Left cardiac atrium (tissue), 4 donors: ENCODE measurements at regions not wholly inside any gene's neighbourhood (a gene's known extent, or its start where the extent isn't known, plus 50 kb on each side); places are given as distances from the start of the nearest gene placed in this dataset.
"Not testable (repeated sequence)": the region's sequence is repeated elsewhere in the genome, so short reads cannot be mapped to it uniquely, and the experiment has no call there.

Experiments used
- ATAC-seq, 2 donors: fragments of 200-7000 bp; cut with Tn5 transposase; one replicate each; pipeline ENCODE4 v1.9.1; 2020; ENCODE audit warnings: mild to moderate bottlenecking in 2 of 2, moderate library complexity in 2 of 2
- DNase-seq: peaks from one replicate; pipeline ENCODE4 v3.0.0-alpha.2; 2020
- intact Hi-C, 2 donors: fragments of 100-400 bp; cut with DNase I; formaldehyde crosslinking; loops; one replicate each; pipeline versions ENCODE4 v1.14.1 to v1.15.1; 2022 to 2023
- donor health status: DM: no; HTN: yes; CAD: no.
- donor health status: DM: no; HTN: yes; CAD: no; lungs with severe emphysema.
- donor health status: DM: yes; HTN: yes; CAD: no.
- donor health status: Dilated cardiomyopathy.

DNA sequence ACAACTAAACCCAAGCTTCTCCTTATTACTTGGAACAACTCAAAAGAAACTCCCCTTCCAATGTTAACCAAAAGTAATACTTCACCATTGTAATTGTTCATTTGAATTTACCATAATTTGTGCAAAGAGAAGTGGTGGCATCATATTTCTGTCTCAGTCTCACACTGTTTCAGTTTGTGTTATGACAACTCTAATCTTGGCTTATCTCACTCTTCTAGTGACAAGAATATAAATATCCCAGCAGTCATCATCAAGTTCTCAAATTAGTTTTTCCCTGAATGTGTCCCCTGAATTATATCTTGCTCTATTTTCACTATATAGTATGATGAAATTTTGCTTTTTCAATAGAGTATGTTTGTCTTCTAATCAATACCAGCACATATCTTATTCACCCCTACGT lies 681.4 kb upstream of the PRR20A start:
- DNase-seq (no peak), ATAC-seq (peak; percentile 47 to 83)
- intact Hi-C loops: no loop called here

DNA sequence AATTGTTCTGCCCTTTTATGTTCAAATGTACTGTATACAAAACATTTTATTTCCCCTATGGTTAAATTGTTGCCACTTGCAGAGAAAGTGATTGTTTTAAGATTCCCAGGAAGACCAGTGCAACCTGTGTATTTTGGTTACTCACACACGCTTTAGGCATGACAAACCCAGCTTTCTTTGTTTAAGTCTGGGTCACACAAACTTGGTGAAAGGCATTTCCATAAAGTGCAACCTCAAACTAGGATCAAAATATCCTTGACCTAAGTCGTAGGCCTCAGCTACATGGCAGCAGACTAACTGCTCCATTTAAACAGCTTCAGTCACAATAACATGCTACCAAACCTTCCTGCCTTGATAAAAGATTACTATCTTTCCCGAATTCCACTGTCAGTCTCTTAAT lies 639.0 kb upstream of the PRR20A start:
- intact Hi-C loops: no loop called here
- DNase-seq (no peak), ATAC-seq (no peak)

DNA sequence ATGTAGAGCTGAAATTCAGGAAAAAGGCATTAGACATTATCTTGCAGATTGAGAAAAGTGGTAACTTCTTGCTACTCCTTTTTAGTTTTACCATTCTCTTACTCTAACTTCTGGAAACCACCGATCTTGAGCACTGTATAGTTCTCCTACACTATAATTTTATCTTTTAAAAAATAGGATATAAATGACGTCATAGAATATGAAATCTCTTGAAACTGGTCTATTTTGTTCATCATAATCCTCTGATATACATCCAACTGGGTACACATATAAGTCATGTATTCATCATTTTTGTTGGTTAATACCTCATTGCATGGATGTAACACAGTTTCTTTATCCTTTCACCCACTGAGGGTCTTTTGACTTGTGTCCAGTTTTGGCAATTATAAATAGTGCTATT lies 629.9 kb upstream of the PRR20A start:
- intact Hi-C loops: no loop called here
- ATAC-seq (no peak), DNase-seq (no peak)

DNA sequence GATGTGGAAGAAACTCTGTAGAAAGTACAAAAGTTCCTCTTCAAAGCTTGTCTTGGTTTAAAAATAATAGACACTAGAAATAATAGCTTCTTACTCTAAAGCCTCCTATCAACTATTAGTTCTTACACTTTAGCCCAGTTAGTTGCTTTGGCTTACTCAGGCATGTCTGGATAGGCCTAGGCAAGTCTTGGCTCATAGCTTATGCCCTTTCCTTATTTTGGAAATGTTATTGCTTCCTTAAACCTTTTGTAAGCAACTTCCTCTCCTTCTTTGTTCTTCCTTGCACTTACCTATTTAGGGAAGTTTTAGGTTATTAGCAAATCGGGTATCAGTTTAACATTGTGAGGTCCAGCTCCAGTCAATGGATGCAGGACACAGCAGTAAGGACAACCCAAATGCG lies 628.4 kb upstream of the PRR20A start:
- ATAC-seq, intact Hi-C loops, DNase-seq: not testable (repeated sequence)

DNA sequence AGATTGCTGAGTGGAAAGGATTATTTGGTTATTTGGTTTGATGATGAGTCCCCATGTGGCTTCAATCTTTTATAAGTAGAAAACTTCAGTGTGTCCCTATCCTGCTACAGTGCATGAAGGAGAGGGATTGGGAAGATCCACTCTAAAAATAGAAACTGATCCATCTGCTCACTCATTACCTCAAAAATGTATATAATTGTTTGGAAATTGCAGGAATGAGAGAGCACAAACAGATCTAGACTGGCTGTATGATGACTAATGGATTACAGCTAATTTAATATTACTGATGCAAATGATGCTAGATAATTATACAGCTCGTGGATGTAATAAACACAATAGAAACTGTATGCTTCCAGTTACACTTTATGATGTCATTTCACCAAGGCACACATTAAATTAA lies 625.3 kb upstream of the PRR20A start:
- intact Hi-C loops: no loop called here
- ATAC-seq: no peak

DNA sequence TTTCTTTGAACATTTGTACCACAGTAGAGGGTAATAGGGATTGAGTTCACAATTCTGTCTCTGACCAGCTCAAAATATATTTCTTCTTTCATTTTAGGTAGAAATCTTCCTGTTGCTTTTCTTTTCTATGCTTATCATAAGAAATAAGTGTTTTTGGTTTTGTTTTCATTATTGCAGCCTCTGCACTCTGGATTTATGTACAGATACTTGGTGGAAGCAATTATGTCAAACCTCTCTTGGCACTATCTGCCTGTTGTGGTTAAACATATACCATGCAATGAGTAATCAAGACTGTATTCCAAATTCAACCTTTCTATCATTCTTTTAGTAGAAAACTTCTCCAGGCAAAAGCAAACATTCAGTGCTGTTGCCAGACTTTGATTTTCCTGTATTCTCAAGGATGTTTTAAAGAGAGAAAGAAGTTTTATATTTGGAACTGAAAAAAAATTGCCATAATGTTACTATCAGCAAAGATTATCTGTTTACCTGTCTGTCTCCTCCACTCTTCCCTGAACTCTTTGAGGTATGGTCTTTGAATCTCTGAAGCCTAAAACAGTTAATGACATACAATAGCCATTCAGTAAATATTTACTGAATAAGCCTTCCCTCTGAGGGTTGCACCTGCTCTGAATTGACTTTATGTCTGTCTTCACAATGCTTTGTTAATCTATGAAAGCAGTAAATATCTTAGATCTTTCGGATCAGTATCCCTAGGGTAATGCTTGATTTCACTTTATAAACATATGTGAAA lies 612.5 kb upstream of the PRR20A start:
- ATAC-seq: no peak
- intact Hi-C loops: no loop called here
- no peak for DNase-seq

More for the DNA sequence above, 625.3 kb upstream of the PRR20A start:
- DNase-seq: no peak

DNA sequence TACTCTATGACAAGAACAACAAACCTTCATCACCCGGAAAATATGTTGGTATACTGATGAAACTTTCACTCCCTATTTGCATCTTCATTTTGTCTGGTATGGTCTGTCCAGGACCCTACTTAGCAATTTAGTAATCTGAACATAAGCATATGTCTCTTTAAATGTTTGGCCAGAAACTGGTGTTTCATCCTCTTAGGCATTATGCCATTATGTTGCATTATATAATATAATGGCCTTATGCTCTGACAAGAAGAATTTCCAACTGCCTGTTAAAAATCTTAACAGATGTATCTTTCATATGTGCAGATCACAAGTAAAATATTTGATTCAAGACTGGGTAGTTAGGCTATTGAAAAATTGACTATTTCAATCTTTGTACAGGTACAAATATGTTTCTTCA lies 610.6 kb upstream of the PRR20A start:
- DNase-seq (no peak), ATAC-seq (no peak)
- intact Hi-C loops: no loop called here

DNA sequence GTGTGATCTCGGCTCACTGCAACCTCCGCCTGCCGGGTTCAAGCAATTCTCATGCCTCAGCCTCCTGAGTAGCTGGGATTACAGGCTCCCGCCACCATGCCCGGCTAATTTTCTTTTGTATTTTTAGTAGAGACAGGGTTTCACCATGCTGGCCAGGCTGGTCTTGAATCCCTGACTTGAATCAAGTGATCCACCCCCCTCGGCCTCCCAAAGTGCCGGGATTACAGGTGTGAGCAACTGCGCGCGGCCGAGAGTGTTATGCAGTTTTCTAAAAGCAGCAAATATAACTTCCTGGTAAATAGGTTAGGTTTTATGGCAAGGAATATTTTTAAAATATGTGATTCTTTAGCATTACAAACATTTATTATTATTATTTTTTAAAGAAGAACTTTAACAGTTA lies 592.8 kb upstream of the PRR20A start:
- intact Hi-C loops, ATAC-seq, DNase-seq: not testable (repeated sequence)

DNA sequence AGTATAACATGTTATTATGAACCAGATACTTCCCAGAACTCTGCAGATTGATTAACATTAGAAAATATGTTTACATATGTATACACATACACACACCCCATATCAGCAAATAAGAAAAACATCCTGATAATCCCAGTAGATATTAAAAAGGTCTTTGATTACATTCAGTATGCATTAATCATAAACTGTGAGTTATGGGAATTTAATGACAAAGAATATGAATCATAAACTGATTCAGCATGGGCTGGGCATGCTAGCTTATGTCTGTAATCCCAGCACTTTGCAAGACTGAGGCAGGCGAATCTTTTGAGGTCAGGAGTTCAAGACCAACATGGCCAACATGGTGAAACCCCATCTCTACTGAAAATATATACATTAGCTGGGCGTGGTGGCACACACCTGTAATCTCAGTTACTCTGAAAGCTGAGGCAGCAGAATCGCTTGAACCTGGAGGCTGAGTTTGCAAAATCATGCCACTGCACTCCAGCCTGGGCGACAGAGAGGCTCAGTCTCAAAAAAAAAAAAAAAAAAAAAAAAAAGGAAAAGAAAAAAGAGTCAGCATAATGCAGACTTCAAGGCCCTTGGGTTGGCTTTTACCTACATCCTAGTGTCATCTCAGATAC lies 581.9 kb upstream of the PRR20A start:
- intact Hi-C loops: no loop called here
- no peak for DNase-seq
- no peak for ATAC-seq

DNA sequence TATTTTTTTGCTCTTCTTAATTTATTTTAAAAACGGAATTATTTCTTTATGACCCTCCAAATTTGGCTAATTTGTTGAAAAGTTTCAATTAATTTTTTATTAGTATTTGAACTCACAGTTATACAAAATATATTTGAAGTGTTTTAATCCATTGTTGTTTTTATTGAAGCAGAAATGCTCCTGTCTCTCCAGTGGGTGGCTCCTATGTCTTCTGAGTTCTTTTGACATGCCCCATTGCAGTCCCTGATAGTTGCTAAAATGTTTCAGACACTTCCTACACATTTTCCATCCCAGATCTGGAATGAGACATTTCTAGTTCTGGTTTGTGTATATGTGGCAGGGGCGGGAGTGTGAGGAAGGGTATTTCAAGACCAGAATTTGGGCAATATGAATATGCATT lies 579.4 kb upstream of the PRR20A start:
- no peak for ATAC-seq
- intact Hi-C loops: no loop called here

DNA sequence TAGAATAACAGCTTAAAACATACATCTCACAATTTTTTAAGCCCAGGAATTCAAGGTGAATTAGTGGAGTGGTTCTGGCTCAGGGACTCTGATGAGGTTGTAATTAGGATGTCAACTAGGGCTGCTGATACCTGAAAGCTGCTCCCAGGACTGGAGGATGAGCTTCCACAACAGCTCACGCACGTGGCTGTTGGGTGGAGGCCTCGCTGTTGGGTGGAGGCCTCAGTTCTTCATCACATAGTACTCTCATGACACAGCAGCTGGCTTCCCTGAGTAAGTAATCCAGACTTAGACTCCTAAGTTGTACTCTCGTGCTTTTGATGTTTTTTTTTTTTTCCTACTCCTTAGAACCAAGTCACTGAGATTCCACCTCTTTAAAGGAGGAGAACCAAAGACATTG lies 577.1 kb upstream of the PRR20A start:
- DNase-seq: no peak
- no peak for ATAC-seq
- intact Hi-C loops: no loop called here

More for the DNA sequence above, 579.4 kb upstream of the PRR20A start:
- no peak for DNase-seq

DNA sequence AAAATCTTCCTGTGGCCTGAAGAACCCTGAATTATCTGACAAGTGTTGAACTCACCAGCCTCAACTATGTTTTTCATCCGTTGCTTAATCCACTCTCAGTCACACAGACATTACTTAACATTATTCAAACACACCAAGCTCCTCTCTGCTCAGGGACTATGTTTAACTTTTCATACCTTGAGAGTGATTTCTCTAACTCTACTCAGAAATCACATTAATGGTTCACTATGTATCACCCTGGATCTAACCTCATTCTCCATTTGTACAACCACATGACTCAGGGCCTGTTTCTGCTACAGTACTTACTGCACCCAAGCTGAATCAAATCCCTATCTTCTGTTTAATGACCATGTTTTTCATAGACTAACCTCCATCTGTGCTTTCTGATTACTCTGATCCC lies 553.7 kb upstream of the PRR20A start:
- DNase-seq (no peak), ATAC-seq (no peak)
- intact Hi-C loops: no loop called here

DNA sequence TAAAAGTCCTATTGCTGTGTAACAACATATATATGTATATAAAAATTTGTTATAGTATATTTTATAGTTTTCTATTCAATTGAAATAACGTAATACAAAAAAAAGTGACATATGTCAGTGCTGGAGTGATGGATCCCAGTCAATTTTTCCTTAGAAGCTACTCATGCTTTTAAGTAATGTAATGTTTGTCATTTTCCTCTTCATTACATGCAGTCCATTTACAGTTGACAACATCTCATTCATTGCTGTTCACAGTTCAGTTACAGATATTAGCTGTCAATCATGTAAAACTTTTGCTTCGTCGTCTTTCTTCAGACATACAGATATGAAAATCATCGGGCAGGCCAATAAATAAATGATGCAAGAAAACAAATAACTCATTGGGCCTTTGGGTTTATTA lies 525.1 kb upstream of the PRR20A start:
- DNase-seq (no peak), ATAC-seq (no peak)

DNA sequence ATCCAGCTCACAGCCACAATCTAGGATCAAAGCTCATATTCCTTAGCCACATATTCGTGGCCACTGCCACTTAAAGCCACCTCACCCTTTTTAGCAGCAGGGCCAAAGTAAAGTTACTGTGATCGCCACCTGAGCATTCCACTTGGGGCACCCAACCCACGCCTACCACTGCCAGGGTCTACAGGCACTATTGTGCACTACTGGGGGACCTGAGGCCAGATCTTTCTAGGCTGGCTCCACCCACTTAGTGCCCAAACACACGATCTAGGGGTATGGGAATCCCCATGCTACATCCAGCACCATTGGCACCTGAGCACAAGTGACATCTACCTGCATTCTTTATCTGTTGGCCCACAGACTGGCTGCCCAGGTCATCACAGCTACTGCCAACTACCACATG lies 517.9 kb upstream of the PRR20A start:
- ATAC-seq (no peak), DNase-seq (no peak)
- intact Hi-C loops: no loop called here

More for the DNA sequence above, 525.1 kb upstream of the PRR20A start:
- intact Hi-C loops: no loop called here

DNA sequence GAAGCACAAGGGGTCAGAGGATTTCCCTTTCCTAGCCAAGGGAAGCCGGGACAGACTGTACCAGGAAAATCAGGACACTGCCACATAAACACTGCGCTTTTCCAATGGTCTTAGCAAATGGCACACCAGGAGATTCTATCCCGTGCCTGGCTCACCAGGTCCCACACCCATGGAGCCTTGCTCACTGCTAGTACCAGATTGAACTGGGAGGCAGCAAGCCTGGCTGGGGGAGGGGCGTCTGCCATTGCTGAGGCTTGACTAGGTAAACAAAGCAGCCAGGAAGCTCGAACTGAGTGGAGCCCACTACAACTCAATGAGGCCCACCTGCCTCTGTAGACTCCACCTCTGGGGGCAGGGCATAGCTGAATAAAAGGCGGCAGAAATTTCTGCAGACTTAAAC lies 511.8 kb upstream of the PRR20A start:
- ATAC-seq, intact Hi-C loops, DNase-seq: not testable (repeated sequence)

DNA sequence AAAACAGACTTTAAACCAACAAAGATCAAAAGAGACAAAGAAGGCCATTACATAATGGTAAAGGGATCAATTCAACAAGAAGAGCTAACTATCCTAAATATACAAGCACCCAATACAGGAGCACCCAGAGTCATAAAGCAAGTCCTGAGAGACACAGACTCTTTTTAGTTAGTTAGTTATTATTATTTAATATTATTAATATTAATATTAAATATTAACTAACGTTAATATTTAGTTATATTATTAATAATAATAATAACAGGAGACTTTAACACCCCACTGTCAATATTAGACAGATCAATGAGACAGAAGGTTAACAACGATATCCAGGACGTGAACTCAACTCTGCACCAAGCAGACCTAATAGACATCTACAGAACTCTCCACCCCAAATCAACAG lies 509.7 kb upstream of the PRR20A start:
- DNase-seq, ATAC-seq, intact Hi-C loops: not testable (repeated sequence)

DNA sequence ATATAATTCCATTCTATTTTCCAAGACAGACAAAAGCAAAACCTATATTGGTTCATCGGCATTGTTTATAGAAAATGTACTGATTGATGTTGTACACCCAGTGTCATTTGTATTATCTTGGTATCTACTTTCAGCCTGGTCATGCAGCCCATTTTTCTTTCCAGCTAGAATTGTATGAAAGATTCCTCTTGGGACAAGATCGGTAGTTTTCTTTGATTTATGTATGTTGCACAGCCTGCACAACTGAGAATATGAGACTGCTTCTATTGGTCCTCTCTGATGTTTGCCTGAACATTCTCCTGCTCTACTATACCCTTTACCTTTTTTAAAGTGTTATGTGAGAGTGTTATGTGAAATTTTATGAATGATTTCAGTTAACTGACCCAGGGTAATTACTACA lies 487.7 kb upstream of the PRR20A start:
- DNase-seq (no peak), ATAC-seq (no peak)
- intact Hi-C loops: no loop called here

DNA sequence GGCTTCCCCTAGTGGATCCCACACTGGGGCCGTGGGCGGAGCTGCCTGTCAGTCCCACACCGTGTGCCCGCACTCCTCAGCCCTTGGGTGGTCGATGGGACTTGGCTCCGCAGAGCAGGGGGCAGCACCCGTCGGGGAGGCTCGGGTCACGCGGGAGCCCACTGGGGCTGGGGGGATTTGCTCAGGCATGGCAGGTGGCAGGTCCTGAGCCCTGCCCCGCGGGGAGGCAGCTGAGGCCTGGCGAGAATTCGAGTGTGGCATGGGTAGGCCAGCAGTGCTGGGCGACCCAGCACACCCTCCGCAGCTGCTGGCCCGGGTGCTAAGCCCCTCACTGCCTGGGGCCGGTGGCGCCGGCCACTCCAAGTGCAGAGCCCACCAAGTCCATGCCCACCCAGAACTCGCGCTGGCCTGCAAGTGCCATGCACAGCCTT lies 481.7 kb upstream of the PRR20A start:
- intact Hi-C loops: no loop called here
- ATAC-seq (no peak), DNase-seq (no peak)

DNA sequence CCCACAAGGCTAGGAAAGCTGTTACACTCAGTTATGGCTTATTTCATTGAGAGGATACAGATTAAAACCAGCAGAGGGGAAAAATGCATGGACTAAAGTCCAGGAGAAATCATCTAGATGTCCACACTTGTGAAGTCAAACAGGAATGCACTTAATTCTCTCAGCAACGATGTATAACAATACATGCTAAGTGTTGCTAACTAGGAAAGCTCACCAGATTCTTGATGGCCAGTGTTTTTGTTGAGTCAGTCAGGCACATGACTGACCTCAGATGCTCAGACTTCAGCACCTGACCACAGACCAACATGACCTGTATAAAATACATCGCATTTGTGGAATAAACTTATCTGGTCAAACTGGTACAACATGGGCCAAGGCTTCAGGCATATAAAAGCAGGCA lies 470.2 kb upstream of the PRR20A start:
- no peak for DNase-seq
- ATAC-seq: no peak
- intact Hi-C loops: no loop called here

DNA sequence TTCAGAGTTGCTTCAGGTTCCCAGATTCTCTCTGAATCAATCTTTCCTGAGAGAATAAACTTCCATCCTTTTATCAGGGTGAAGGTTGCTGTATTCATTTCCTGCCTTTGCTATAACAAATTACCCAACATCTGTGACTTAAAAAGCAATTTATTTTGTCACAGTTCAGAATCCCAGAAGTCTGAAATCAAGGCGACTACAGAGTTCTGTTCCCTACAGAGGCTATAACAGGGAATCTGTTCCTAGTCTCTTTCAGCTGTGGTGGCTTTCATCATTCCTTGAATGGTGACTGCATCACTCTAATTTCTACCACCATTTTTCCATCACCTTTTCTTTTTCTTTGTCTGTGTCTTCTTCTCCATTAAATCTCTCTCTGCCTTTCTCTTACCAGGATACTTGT lies 459.3 kb upstream of the PRR20A start:
- no peak for ATAC-seq
- intact Hi-C loops: no loop called here
- DNase-seq: no peak

DNA sequence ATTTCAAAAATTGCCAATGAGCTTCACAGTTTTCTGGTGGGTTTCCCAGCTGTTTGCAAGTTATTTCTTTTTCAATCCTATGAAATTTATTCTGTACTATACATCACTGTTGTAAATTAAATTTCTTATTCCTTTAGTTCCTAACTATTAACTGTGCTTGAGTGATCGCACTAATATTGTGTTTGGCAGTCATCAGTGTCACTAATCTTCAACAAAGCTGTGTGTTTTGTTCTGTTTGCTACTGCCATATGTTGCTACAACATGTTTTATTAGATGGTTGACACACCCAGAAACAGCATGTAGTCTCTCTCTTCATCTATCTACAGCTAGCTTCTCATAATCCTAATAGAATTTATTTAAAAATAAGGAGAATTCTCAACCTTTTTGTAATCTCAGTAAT lies 453.6 kb upstream of the PRR20A start:
- intact Hi-C loops: no loop called here
- ATAC-seq (no peak), DNase-seq (no peak)
